Panc1 (cell line): ENCODE measurements at regions not wholly inside any gene's neighbourhood (a gene's known extent, or its start where the extent isn't known, plus 50 kb on each side); places are given as distances from the start of the nearest gene placed in this dataset.

ENCODE experiments used
- CTCF ChIP-seq: fragments of 450-650 bp; IDR thresholded peaks from 2 replicates; pipeline ENCODE4 v1.5.1; 2017; ENCODE audit warnings: mild to moderate bottlenecking
- POLR2AphosphoS5 ChIP-seq: IDR thresholded peaks from 2 replicates; pipeline ENCODE4 v1.6.1; 2012; ENCODE audit warnings: mild to moderate bottlenecking, low read depth, low read length, moderate library complexity
- SIN3A ChIP-seq: IDR thresholded peaks from 2 replicates; pipeline ENCODE4 v1.6.1; 2012; ENCODE audit warnings: low read depth, mild to moderate bottlenecking, low read length, moderate library complexity, borderline replicate concordance; ENCODE audit not compliant: insufficient read depth
- TCF7L2 ChIP-seq: IDR thresholded peaks from 2 replicates; pipeline ENCODE4 v1.6.1; 2011; ENCODE audit warnings: mild to moderate bottlenecking, low read depth, low read length, inconsistent platforms
- TF ChIP-seq, protein P1 (sequence below), 2 experiments: IDR thresholded peaks; 2 replicates each; pipeline ENCODE4 v1.6.1; 2011 to 2012; ENCODE audit warnings: low read depth in 2 of 2, control low read depth in 1 of 2, low read length in 1 of 2, mild to moderate bottlenecking in 1 of 2, moderate library complexity in 1 of 2; ENCODE audit not compliant: insufficient read depth in 1 of 2

- TF ChIP-seq CTCF: no peak
- no peak for TF ChIP-seq POLR2AphosphoS5
- no peak for TF ChIP-seq TCF7L2
- TF ChIP-seq SIN3A: no peak
- TF ChIP-seq, protein P1, sequence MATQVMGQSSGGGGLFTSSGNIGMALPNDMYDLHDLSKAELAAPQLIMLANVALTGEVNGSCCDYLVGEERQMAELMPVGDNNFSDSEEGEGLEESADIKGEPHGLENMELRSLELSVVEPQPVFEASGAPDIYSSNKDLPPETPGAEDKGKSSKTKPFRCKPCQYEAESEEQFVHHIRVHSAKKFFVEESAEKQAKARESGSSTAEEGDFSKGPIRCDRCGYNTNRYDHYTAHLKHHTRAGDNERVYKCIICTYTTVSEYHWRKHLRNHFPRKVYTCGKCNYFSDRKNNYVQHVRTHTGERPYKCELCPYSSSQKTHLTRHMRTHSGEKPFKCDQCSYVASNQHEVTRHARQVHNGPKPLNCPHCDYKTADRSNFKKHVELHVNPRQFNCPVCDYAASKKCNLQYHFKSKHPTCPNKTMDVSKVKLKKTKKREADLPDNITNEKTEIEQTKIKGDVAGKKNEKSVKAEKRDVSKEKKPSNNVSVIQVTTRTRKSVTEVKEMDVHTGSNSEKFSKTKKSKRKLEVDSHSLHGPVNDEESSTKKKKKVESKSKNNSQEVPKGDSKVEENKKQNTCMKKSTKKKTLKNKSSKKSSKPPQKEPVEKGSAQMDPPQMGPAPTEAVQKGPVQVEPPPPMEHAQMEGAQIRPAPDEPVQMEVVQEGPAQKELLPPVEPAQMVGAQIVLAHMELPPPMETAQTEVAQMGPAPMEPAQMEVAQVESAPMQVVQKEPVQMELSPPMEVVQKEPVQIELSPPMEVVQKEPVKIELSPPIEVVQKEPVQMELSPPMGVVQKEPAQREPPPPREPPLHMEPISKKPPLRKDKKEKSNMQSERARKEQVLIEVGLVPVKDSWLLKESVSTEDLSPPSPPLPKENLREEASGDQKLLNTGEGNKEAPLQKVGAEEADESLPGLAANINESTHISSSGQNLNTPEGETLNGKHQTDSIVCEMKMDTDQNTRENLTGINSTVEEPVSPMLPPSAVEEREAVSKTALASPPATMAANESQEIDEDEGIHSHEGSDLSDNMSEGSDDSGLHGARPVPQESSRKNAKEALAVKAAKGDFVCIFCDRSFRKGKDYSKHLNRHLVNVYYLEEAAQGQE (IDR thresholded peaks at IDR 0.05; ENCODE audit: insufficient read depth in 1 of 2, low read depth in 2 of 2, low read length in 1 of 2): no peak
Measured at GRCh38 chr2:198452327-198452726, 647.9 kb downstream of the PLCL1 start.
